ENCODE measurements at regions not wholly inside any gene's neighbourhood (a gene's known extent, or its start where the extent isn't known, plus 50 kb on each side); places are given as distances from the start of the nearest gene placed in this dataset.

DNA sequence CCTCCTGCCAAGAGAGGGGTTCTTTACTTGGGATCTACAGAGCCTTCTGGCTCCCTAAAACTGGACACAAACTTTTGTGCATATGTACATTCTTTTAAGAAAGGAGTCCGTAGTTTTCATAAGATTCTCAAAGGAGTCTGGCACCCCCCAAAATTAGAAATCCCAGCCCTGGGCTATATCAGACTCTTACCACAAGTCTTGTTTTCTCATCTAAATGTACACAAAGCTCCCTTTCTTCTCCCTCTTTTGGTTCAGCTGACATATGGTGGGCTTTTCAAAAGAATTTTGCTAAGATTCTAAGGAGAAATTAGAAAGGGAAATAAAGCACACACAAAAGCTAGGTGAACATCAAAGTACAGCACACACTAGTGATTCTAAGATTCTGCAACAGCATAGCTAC lies 114.4 kb downstream of the ENC1 start:
- Histone ChIP-seq H2BK5ac (ENCODE audit: low read depth, low read length) (no peak overlapping the region), H3K27me3 (replicated peaks in 1 of 4; ENCODE audit: control insufficient read depth in 3 of 4, extremely low read depth in 1 of 4, insufficient read depth in 3 of 4, low read length in 3 of 4) (no peaks in the 10 kb centered on the region), H3K4me1 (replicated peaks in 1 of 4; ENCODE audit: control insufficient read depth in 3 of 4, insufficient read depth in 4 of 4, low read length in 3 of 4) (no peaks in the 10 kb centered on the region), H3K79me2 (ENCODE audit: control insufficient read depth in 1 of 2, insufficient read depth in 2 of 2, low read length in 2 of 2) (no peaks in the 10 kb centered on the region), H2BK12ac (ENCODE audit: low read depth, low read length) (no peak overlapping the region), H3K18ac (ENCODE audit: extremely low read depth, low read length) (no peak overlapping the region), H3K36me3 (ENCODE audit: control insufficient read depth in 2 of 4, insufficient read depth in 4 of 4, low read length in 3 of 4) (no peaks in the 10 kb centered on the region), H4K5ac (ENCODE audit: insufficient read length, low read depth, low read length) (no peak overlapping the region), H3K23me2 (ENCODE audit: low read depth, low read length) (no peaks in the 10 kb centered on the region; the same call in 1 of the 2 replicates), H3K4me2 (ENCODE audit: insufficient read depth in 1 of 2, low read depth in 2 of 2, low read length in 2 of 2) (no peak overlapping the region), H3K9ac (replicated peaks in 1 of 4; ENCODE audit: extremely low read depth in 1 of 4, low read depth in 3 of 4, low read length in 3 of 4) (no peak overlapping the region), H3K4me3 (ENCODE audit: extremely low read depth in 1 of 4, insufficient read depth in 2 of 4, low read depth in 3 of 4, low read length in 4 of 4) (no peak overlapping the region), H3K4ac (replicated peaks; ENCODE audit: insufficient read length, low read depth, low read length) (no peak overlapping the region), H3K79me1 (ENCODE audit: low read depth, low read length) (no peaks in the 10 kb centered on the region), H4K8ac (ENCODE audit: extremely low read depth, insufficient read depth, low read length) (no peak overlapping the region), H3K9me3 (ENCODE audit: insufficient read depth in 2 of 2, low read depth in 1 of 2, low read length in 1 of 2) (peaks cover 26 to 31% of the 10 kb centered on the region in 2 experiments), H4K91ac (replicated peaks; ENCODE audit: insufficient read length, low read length) (no peak overlapping the region), H4K20me1 (replicated peaks in 1 of 2; ENCODE audit: control insufficient read depth in 1 of 2, insufficient read depth in 2 of 2, low read length in 2 of 2) (no peaks in the 10 kb centered on the region), H3K23ac (ENCODE audit: insufficient read length) (no peak overlapping the region), H2BK20ac (ENCODE audit: low read length) (no peak overlapping the region), H3K56ac (replicated peaks; ENCODE audit: insufficient read length, low read depth, low read length) (no peak overlapping the region), H2BK15ac (ENCODE audit: low read length) (no peak overlapping the region), H2AK5ac (ENCODE audit: low read depth, low read length) (no peak overlapping the region), H3K14ac (ENCODE audit: insufficient read length) (no peak overlapping the region), H3K27ac (ENCODE audit: low read depth, low read length) (no peak overlapping the region), H2AFZ (ENCODE audit: low read length) (no peak overlapping the region), H2BK120ac (replicated peaks; ENCODE audit: low read depth, low read length) (no peak overlapping the region)
- CTCF ChIA-PET (ENCODE audit: partially characterized antibody), result interaction anchor here (1.5 kb wide), 1 partner anchor 117 kb away, joined by 3 read pairs; no protein-coding TSS in a partner anchor
- DNase-seq (ENCODE audit: low read depth in 1 of 2, low spot score in 2 of 2) (no peak), FAIRE-seq (no peak)
- 100% methylated on average over 1 of the region's 1 CpG; no CpG with 5 or more reads in 1 of the 2 experiments for WGBS, 2 experiments (ENCODE audit: extremely low coverage in 1 of 2, insufficient coverage in 1 of 2, insufficient read length in 1 of 2, insufficient replicate concordance in 2 of 2, low coverage in 1 of 2, low lambda C conversion rate in 2 of 2, missing lambda C conversion rate in 1 of 2)
- POLR2A ChIA-PET (ENCODE audit: partially characterized antibody), result no interaction called here
- no peak for TF ChIP-seq TEAD4 (IDR thresholded peaks at IDR 0.05; ENCODE audit: low read depth, low read length)
- no peak for TF ChIP-seq RAD21 (IDR thresholded peaks at IDR 0.05 in 1 of 2, conservative IDR thresholded peaks at IDR 0.05 in 1 of 2; ENCODE audit: low read depth in 2 of 2, low read length in 2 of 2)
- TF ChIP-seq RNF2 (IDR thresholded peaks at IDR 0.05; ENCODE audit: borderline replicate concordance, low read depth, low read length, missing control alignments, poor library complexity, severe bottlenecking), result no peak
- TF ChIP-seq MAFK (IDR thresholded peaks at IDR 0.05; ENCODE audit: low read depth, low read length), result no peak
- TF ChIP-seq, protein P1, sequence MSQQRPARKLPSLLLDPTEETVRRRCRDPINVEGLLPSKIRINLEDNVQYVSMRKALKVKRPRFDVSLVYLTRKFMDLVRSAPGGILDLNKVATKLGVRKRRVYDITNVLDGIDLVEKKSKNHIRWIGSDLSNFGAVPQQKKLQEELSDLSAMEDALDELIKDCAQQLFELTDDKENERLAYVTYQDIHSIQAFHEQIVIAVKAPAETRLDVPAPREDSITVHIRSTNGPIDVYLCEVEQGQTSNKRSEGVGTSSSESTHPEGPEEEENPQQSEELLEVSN (IDR thresholded peaks at IDR 0.05), result no peak
- no peak for TF ChIP-seq KDM1A (IDR thresholded peaks at IDR 0.05; ENCODE audit: borderline replicate concordance, low read length)
- TF ChIP-seq, protein P2, sequence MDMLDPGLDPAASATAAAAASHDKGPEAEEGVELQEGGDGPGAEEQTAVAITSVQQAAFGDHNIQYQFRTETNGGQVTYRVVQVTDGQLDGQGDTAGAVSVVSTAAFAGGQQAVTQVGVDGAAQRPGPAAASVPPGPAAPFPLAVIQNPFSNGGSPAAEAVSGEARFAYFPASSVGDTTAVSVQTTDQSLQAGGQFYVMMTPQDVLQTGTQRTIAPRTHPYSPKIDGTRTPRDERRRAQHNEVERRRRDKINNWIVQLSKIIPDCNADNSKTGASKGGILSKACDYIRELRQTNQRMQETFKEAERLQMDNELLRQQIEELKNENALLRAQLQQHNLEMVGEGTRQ (IDR thresholded peaks at IDR 0.05; ENCODE audit: low read length), result no peak
- TF ChIP-seq CREB1 (IDR thresholded peaks at IDR 0.05), result no peak
- no peak for TF ChIP-seq JUN (IDR thresholded peaks at IDR 0.05; ENCODE audit: low read depth, low read length)
- TF ChIP-seq, protein P3, sequence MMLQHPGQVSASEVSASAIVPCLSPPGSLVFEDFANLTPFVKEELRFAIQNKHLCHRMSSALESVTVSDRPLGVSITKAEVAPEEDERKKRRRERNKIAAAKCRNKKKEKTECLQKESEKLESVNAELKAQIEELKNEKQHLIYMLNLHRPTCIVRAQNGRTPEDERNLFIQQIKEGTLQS (IDR thresholded peaks at IDR 0.05; ENCODE audit: insufficient read depth, low read depth, low read length), result no peak
- no peak for TF ChIP-seq PHF8 (conservative IDR thresholded peaks at IDR 0.05; ENCODE audit: low read depth, low read length)
- TF ChIP-seq SP4 (IDR thresholded peaks at IDR 0.05; ENCODE audit: low read length), result no peak
